HEK293T (cell line): ENCODE measurements at regions not wholly inside any gene's neighbourhood (a gene's known extent, or its start where the extent isn't known, plus 50 kb on each side); places are given as distances from the start of the nearest gene placed in this dataset.

Experiments
- CTCF ChIA-PET: fragments of 350-600 bp; formaldehyde crosslinking; extraction: SDS; loops from one replicate; lab custom pipeline; 2021; ENCODE audit warnings: antibody characterized with exemption, inconsistent platforms; lab: Yijun Ruan, JAX
- POLR2A ChIA-PET: fragments of 350-600 bp; formaldehyde crosslinking; extraction: SDS; loops from one replicate; lab custom pipeline; 2020; ENCODE audit warnings: antibody characterized with exemption, inconsistent platforms; lab: Yijun Ruan, JAX
- DNase-seq: peaks from one replicate; pipeline ENCODE4 v3.0.0; 2012; ENCODE audit warnings: mixed read lengths; ENCODE audit errors: extremely low spot score
- ARNT ChIP-seq: fragments of 450-650 bp; IDR thresholded peaks from 2 replicates; pipeline ENCODE4 v1.6.1; 2017; ENCODE audit warnings: mild to moderate bottlenecking
- BHLHE40 ChIP-seq: fragments of 450-650 bp; IDR thresholded peaks from 2 replicates; pipeline ENCODE4 v1.6.1; 2016; ENCODE audit warnings: mild to moderate bottlenecking, moderate library complexity, borderline replicate concordance
- CTBP1 ChIP-seq: fragments of 450-650 bp; IDR thresholded peaks from 2 replicates; pipeline ENCODE4 v1.6.1; 2016; ENCODE audit warnings: borderline replicate concordance
- ELF4 ChIP-seq: fragments of 450-650 bp; IDR thresholded peaks from 2 replicates; pipeline ENCODE4 v1.6.1; 2017; ENCODE audit warnings: antibody characterized with exemption
- FOXA1 ChIP-seq: fragments of 450-650 bp; IDR thresholded peaks from 2 replicates; pipeline ENCODE4 v1.6.1; 2016; ENCODE audit warnings: mild to moderate bottlenecking
- FOXK2 ChIP-seq: fragments of 450-650 bp; IDR thresholded peaks from 2 replicates; pipeline ENCODE4 v1.6.1; 2016; ENCODE audit warnings: mild to moderate bottlenecking
- FOXM1 ChIP-seq: fragments of 450-650 bp; IDR thresholded peaks from 2 replicates; pipeline ENCODE4 v1.6.1; 2017; ENCODE audit warnings: mild to moderate bottlenecking, borderline replicate concordance
- HDGF ChIP-seq: fragments of 450-650 bp; IDR thresholded peaks from 2 replicates; pipeline ENCODE4 v1.6.1; 2017; ENCODE audit warnings: antibody characterized with exemption, borderline replicate concordance
- L3MBTL2 ChIP-seq: fragments of 450-650 bp; conservative IDR thresholded peaks from 2 replicates; pipeline ENCODE4 v1.6.1; 2016; ENCODE audit warnings: mild to moderate bottlenecking
- LEF1 ChIP-seq: fragments of 450-650 bp; IDR thresholded peaks from 2 replicates; pipeline ENCODE4 v1.6.1; 2017; ENCODE audit warnings: mild to moderate bottlenecking, borderline replicate concordance
- NFRKB ChIP-seq: fragments of 450-650 bp; IDR thresholded peaks from 2 replicates; pipeline ENCODE4 v1.6.1; 2016; ENCODE audit warnings: mild to moderate bottlenecking, moderate library complexity
- PKNOX1 ChIP-seq: fragments of 450-650 bp; IDR thresholded peaks from 2 replicates; pipeline ENCODE4 v1.6.1; 2016
- SP1 ChIP-seq: fragments of 450-650 bp; IDR thresholded peaks from 2 replicates; pipeline ENCODE4 v1.6.1; 2017
- SUZ12 ChIP-seq: fragments of 450-650 bp; IDR thresholded peaks from 2 replicates; pipeline ENCODE4 v1.6.1; 2016; ENCODE audit warnings: mild to moderate bottlenecking
- TARDBP ChIP-seq: fragments of 450-650 bp; IDR thresholded peaks from 2 replicates; pipeline ENCODE4 v1.6.1; 2016
- ZNF384 ChIP-seq: fragments of 450-650 bp; IDR thresholded peaks from 2 replicates; pipeline ENCODE4 v1.6.1; 2016

- POLR2A ChIA-PET: no interaction called here
Observed at GRCh38 chr6:92770540-92770939, 648.8 kb downstream of the EPHA7 start.

GRCh38 chr6:92767101-92767500 lies 652.3 kb downstream of the EPHA7 start:
- DNase-seq: no peak
- TF ChIP-seq FOXK2 (no peak), SP1 (no peak), PKNOX1 (no peak), LEF1 (no peak), FOXM1 (no peak), TARDBP (no peak), CTBP1 (no peak), BHLHE40 (no peak)
- ChIA-PET POLR2A (no interaction called here), CTCF (no interaction called here)

More at GRCh38 chr6:92770540-92770939, 648.8 kb downstream of the EPHA7 start:
- CTCF ChIA-PET: no interaction called here
- TF ChIP-seq ZNF384: no peak
- no peak for TF ChIP-seq FOXA1
- TF ChIP-seq HDGF: no peak
- TF ChIP-seq FOXK2: no peak
- no peak for TF ChIP-seq L3MBTL2
- TF ChIP-seq SUZ12: no peak
- TF ChIP-seq CTBP1: no peak
- no peak for TF ChIP-seq NFRKB
- TF ChIP-seq PKNOX1: no peak
- no peak for TF ChIP-seq TARDBP
- no peak for TF ChIP-seq FOXM1
- no peak for TF ChIP-seq ARNT
- TF ChIP-seq ELF4: no peak
- no peak for TF ChIP-seq SP1
- TF ChIP-seq LEF1: no peak
- no peak for TF ChIP-seq BHLHE40
- no peak for DNase-seq

- TF ChIP-seq BHLHE40: no peak
- TF ChIP-seq ELF4: no peak
- no peak for TF ChIP-seq LEF1
- no peak for TF ChIP-seq SP1
- no peak for TF ChIP-seq FOXM1
- no peak for TF ChIP-seq HDGF
- no peak for TF ChIP-seq SUZ12
- no peak for TF ChIP-seq NFRKB
- no peak for TF ChIP-seq ARNT
- no peak for TF ChIP-seq L3MBTL2
- TF ChIP-seq PKNOX1: no peak
- TF ChIP-seq FOXK2: no peak
- TF ChIP-seq ZNF384: no peak
- no peak for TF ChIP-seq CTBP1
- no peak for TF ChIP-seq FOXA1
- POLR2A ChIA-PET: no interaction called here
- DNase-seq: no peak
- CTCF ChIA-PET: interaction anchor here (1.2 kb wide), 1 partner anchor 660 kb away, joined by 3 read pairs; no protein-coding TSS in a partner anchor
Observed at GRCh38 chr6:92763680-92764079, 655.7 kb downstream of the EPHA7 start.

- ChIA-PET POLR2A (no interaction called here), CTCF (interaction anchor here (1.2 kb wide), 1 partner anchor 13 kb away, joined by 4 read pairs; no protein-coding TSS in a partner anchor)
- TF ChIP-seq BHLHE40: no peak
- no peak for TF ChIP-seq FOXM1
- TF ChIP-seq ARNT: no peak
- no peak for TF ChIP-seq FOXA1
- no peak for TF ChIP-seq LEF1
- TF ChIP-seq ZNF384: no peak
- TF ChIP-seq L3MBTL2: no peak
- TF ChIP-seq FOXK2: no peak
- no peak for TF ChIP-seq ELF4
- no peak for TF ChIP-seq HDGF
- DNase-seq: no peak
Observed at GRCh38 chr6:92763274-92763584, 656.1 kb downstream of the EPHA7 start.

- no peak for TF ChIP-seq FOXA1
- no peak for TF ChIP-seq ARNT
- no peak for TF ChIP-seq FOXK2
- ChIA-PET CTCF (interaction anchor here (1.2 kb wide), 1 partner anchor 14 kb away, joined by 4 read pairs; no protein-coding TSS in a partner anchor), POLR2A (no interaction called here)
- no peak for DNase-seq
Observed at GRCh38 chr6:92762443-92763273, 656.7 kb downstream of the EPHA7 start.

GRCh38 chr6:92759178-92759577 lies 660.2 kb downstream of the EPHA7 start:
- no peak for DNase-seq
- POLR2A ChIA-PET: no interaction called here
- CTCF ChIA-PET: interaction anchor here (1.0 kb wide), 1 partner anchor 51 kb away, joined by 5 read pairs; no protein-coding TSS in a partner anchor
- TF ChIP-seq HDGF (no peak), ARNT (no peak), FOXM1 (no peak), FOXK2 (no peak), TARDBP (no peak), NFRKB (no peak), SUZ12 (no peak), ZNF384 (no peak), CTBP1 (no peak), LEF1 (no peak), FOXA1 (no peak), L3MBTL2 (no peak), ELF4 (no peak), SP1 (no peak), BHLHE40 (no peak), PKNOX1 (no peak)
